Chondrocyte (in vitro differentiated cells): ENCODE measurements at regions not wholly inside any gene's neighbourhood (a gene's known extent, or its start where the extent isn't known, plus 50 kb on each side); places are given as distances from the start of the nearest gene placed in this dataset.

Source experiments
- DNase-seq: peaks from one replicate; pipeline ENCODE4 v3.0.0; 2021; ENCODE audit warnings: mixed read lengths, low spot score
- H3K27ac Mint-ChIP-seq: one replicate; pipeline ENCODE4 v1.8.0; 2021; ENCODE audit warnings: mild to moderate bottlenecking, moderate library complexity, mixed read lengths; ENCODE audit not compliant: unreplicated experiment
- H3K27me3 Mint-ChIP-seq: 2 replicates; pipeline ENCODE4 v1.8.0; 2021; ENCODE audit warnings: low read depth, mixed read lengths
- H3K36me3 Mint-ChIP-seq: 2 replicates; pipeline ENCODE4 v1.8.0; 2021; ENCODE audit warnings: low read depth, mixed read lengths
- H3K4me1 Mint-ChIP-seq: 2 replicates; pipeline ENCODE4 v1.8.0; 2021; ENCODE audit warnings: low read depth, mild to moderate bottlenecking, mixed read lengths
- H3K4me3 Mint-ChIP-seq: one replicate; pipeline ENCODE4 v1.8.0; 2021; ENCODE audit warnings: mild to moderate bottlenecking, moderate library complexity, mixed read lengths; ENCODE audit not compliant: unreplicated experiment
- H3K9me3 Mint-ChIP-seq: 2 replicates; pipeline ENCODE4 v1.8.0; 2021; ENCODE audit warnings: low read depth, mixed read lengths
- TF ChIP-seq, protein P1 (sequence below): fragments of 200-600 bp; sonication (generic); IDR thresholded peaks from 2 replicates; pipeline ENCODE4 v1.5.0; 2021; ENCODE audit warnings: antibody characterized with exemption, mild to moderate bottlenecking, moderate library complexity

DNA sequence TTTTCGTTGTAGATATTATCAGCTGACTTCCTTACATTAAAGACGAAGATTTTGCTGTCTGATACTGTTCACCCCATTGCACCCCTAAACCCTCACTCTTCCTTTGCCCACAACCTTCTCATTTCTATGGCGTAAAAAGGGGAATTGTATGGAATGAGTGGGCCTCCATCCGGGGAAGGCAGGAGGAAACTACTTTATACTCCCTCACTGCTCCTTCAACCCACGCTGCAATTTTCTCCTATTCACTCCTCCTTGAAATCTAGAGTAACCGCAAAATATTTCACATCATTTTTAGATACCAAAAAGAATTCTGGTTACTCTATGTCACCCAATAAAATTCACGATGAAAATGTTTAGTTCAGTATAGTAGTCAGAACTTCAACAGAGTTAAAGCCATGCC lies 330.8 kb downstream of the DIRAS2 start:
- TF ChIP-seq, protein P1, sequence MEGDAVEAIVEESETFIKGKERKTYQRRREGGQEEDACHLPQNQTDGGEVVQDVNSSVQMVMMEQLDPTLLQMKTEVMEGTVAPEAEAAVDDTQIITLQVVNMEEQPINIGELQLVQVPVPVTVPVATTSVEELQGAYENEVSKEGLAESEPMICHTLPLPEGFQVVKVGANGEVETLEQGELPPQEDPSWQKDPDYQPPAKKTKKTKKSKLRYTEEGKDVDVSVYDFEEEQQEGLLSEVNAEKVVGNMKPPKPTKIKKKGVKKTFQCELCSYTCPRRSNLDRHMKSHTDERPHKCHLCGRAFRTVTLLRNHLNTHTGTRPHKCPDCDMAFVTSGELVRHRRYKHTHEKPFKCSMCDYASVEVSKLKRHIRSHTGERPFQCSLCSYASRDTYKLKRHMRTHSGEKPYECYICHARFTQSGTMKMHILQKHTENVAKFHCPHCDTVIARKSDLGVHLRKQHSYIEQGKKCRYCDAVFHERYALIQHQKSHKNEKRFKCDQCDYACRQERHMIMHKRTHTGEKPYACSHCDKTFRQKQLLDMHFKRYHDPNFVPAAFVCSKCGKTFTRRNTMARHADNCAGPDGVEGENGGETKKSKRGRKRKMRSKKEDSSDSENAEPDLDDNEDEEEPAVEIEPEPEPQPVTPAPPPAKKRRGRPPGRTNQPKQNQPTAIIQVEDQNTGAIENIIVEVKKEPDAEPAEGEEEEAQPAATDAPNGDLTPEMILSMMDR, result no peak
- no peak for DNase-seq
- H3K9me3 Mint-ChIP-seq, result no peaks in the 10 kb centered on the region
- H3K4me3 Mint-ChIP-seq, result no peak overlapping the region
- H3K36me3 Mint-ChIP-seq, result no peaks in the 10 kb centered on the region
- peaks cover 6% of the 10 kb centered on the region for H3K4me1 Mint-ChIP-seq
- H3K27ac Mint-ChIP-seq, result no peak overlapping the region
- H3K27me3 Mint-ChIP-seq, result no peaks in the 10 kb centered on the region

DNA sequence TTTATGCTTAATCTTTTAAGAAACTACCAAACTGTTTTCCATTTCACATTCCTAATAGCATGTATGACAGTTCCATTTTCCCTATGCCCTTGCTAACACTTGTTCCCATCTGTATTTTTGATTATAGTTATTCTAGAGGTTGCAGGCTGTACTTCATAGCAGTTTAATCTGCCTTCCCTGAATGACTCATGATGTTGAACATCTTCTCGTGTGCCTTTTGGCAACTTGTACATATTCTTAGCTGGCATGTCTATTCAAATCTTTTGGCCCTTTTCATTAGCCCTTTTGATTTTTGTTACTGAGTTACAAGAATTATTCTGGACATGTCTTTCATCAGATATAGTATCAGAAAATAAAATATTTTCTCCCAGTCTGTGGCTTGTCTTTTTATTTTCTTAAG lies 320.3 kb downstream of the DIRAS2 start:
- TF ChIP-seq, protein P1, result no peak
- Mint-ChIP-seq H3K4me3 (no peak overlapping the region), H3K27ac (peak overlapping the region; percentile 2), H3K9me3 (no peaks in the 10 kb centered on the region), H3K4me1 (peaks cover 34% of the 10 kb centered on the region), H3K27me3 (no peaks in the 10 kb centered on the region), H3K36me3 (no peaks in the 10 kb centered on the region)
- no peak for DNase-seq

DNA sequence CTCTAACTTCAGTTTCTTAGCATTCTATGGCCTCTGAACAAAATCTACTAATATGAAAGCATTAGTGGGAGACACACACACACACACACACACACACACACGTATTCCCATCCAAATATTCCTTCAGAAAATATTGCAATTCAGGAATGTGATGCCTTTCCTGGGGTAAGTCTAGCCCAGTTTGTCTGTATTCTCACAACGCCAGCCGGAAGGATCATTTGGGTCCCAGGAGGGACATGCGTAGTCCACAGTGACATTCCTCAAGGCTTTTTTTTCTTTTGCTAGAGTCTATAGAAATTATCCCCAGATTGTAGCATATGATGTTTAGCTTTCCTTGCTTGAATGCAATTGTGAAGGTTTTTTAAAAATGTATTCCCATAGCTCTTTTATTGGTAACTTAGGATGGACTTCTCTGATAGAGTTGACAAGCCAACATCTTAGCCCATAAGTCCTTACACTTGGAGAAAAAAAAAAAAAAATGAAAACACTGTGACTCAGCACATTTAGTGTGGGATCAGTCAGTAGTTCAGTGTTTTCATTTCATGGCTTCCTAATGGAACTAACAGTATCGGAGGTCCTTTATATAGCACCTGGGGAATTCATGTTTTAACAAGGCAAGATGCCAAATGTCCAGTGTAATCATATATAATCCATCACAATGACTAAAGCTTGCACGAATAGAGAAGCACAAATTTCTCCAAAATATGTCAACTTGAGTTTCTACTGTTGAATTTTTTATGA lies 316.5 kb downstream of the DIRAS2 start:
- Mint-ChIP-seq H3K36me3 (peaks cover 2% of the 10 kb centered on the region), H3K4me3 (peak overlapping the region; percentile 18), H3K27me3 (no peaks in the 10 kb centered on the region), H3K9me3 (peaks cover 4% of the 10 kb centered on the region), H3K27ac (peak overlapping the region; percentile 74), H3K4me1 (peaks cover 44% of the 10 kb centered on the region)
- no peak for DNase-seq
- TF ChIP-seq, protein P1, result no peak

DNA sequence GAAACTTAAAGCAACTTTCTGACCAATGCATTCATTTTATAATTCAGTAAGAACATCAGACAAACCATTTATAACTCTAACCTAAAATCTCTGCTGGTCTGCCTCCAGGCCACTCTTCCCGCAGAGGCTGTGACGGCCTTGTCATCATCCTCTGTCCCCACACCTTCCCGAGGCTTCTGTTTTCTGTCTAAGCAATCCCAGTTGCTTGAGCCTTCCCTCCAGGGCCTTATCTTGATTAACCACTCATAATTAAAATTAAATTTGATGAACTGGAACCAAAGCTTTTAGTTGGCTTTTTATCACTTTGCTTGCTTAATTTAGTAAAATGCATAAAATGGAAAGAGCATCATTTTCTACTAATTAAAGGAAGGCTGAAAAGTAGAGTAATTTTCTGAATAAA lies 312.4 kb downstream of the DIRAS2 start:
- Mint-ChIP-seq H3K4me3 (no peak overlapping the region), H3K36me3 (peaks cover 2% of the 10 kb centered on the region), H3K9me3 (peaks cover 4% of the 10 kb centered on the region), H3K27me3 (no peaks in the 10 kb centered on the region), H3K4me1 (peaks cover 68% of the 10 kb centered on the region), H3K27ac (peak overlapping the region; percentile 57)
- TF ChIP-seq, protein P1, result no peak
- DNase-seq, result no peak

DNA sequence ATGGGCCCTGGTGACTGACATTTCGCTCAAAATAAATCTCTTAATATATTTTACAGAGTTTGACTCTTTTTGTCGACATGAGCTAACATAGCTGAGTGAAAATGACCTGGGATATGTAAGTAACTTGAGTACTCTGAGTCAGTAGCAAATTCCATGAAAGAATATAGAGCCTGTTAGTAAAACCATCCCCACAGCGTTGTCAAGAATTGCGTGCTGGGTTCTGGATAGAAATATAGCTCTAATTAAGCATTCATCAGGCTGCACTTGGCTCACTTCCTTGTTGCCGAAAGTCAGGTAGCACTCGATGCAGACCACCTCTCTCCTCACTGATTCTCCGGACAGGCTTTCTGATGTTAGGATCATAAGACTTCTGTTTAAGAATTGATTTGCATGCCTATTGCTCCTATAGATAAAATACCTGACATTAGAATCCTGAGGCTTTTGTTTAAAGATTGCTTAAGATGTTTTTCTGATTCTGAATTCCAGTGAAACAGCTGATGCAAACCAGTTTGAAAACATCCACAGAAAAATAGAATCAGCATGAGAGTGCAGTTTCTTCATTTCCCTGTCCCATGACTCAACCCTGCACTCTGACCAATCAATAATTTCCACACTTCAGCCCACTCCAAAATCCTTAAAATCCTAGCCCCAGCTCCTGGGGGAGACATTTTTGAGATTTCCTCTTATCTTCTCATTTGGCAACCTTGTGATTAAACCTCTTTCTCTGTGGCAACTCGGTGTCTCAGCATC lies 310.6 kb downstream of the DIRAS2 start:
- peak overlapping the region; percentile 7 for H3K4me3 Mint-ChIP-seq
- H3K27ac Mint-ChIP-seq, result peak overlapping the region; percentile 98
- peaks cover 4% of the 10 kb centered on the region for H3K9me3 Mint-ChIP-seq
- DNase-seq, result no peak
- H3K4me1 Mint-ChIP-seq, result peaks cover 62% of the 10 kb centered on the region
- H3K36me3 Mint-ChIP-seq, result peaks cover 2% of the 10 kb centered on the region
- H3K27me3 Mint-ChIP-seq, result no peaks in the 10 kb centered on the region
- TF ChIP-seq, protein P1, result no peak
